K562 (cell line): ENCODE measurements at regions not wholly inside any gene's neighbourhood (a gene's known extent, or its start where the extent isn't known, plus 50 kb on each side); places are given as distances from the start of the nearest gene placed in this dataset.

Experiments
- ATAC-seq: fragments of 200-7000 bp; cut with Tn5 transposase; 3 replicates; pipeline ENCODE4 v1.9.1; 2020; ENCODE audit warnings: moderate library complexity
- BruUV-seq: library from RNA; stranded (reverse); fragments of 400-500 nt; replicated peaks from 2 replicates; lab custom pipeline; 2021; lab: Mats Ljungman, UMichigan
- CTCF ChIA-PET: fragments of 300-600 bp; formaldehyde crosslinking; extraction: SDS; loops from one replicate; lab custom pipeline; 2021; ENCODE audit warnings: low intra/inter-chr PET ratio; lab: Yijun Ruan, JAX
- POLR2A ChIA-PET: fragments of 300-600, 350-650 bp; sonication (Branson Sonifier 250); formaldehyde crosslinking; extraction: SDS; loops from one replicate; lab custom pipeline; 2021; ENCODE audit warnings: antibody characterized with exemption, inconsistent platforms; lab: Yijun Ruan, JAX
- DNase-seq, 4 experiments: peaks; one replicate each; pipeline versions ENCODE4 v3.0.0 to v3.0.0-alpha.2; 2011 to 2018; ENCODE audit warnings: low spot score in 3 of 4, mixed read lengths in 3 of 4; ENCODE audit errors: extremely low read depth in 1 of 4
- FAIRE-seq: peaks from 2 replicates; lab custom pipeline; 2011; peaks lifted over from hg19 to GRCh38; lab: Jason Lieb, UNC
- H2AFZ ChIP-seq: 2 replicates; pipeline ENCODE4 v1.6.0; 2011; ENCODE audit warnings: low read depth, low read length, control low read depth, inconsistent platforms
- H3K27ac ChIP-seq: fragments of 200-600 bp; 3 replicates; pipeline ENCODE4 v1.8.0; 2011; ENCODE audit warnings: low read depth, mild to moderate bottlenecking, control low read depth, inconsistent platforms, low read length, moderate library complexity, mixed read lengths; ENCODE audit errors: extremely low read depth
- H3K27me3 ChIP-seq, 2 experiments: fragments of 300-600 bp in 1 of 2; 2 replicates in 1 of 2; 3 replicates in 1 of 2; pipeline versions ENCODE4 v1.6.0 to v1.8.0; 2011; ENCODE audit warnings: inconsistent platforms in 2 of 2, low read length in 2 of 2, mild to moderate bottlenecking in 1 of 2, mixed read lengths in 1 of 2, moderate library complexity in 1 of 2; ENCODE audit not compliant: control insufficient read depth in 2 of 2, insufficient read depth in 2 of 2
- H3K36me3 ChIP-seq: fragments of 300-600 bp; 3 replicates; pipeline ENCODE4 v1.8.0; 2011; ENCODE audit warnings: mild to moderate bottlenecking, low read length, inconsistent platforms; ENCODE audit not compliant: control insufficient read depth, insufficient read depth
- H3K4me1 ChIP-seq, 2 experiments: fragments of 200-600 bp in 1 of 2; replicated peaks in 1 of 2; 2 replicates in 1 of 2; 3 replicates in 1 of 2; pipeline versions ENCODE4 v1.5.1 to v1.8.0; 2011; ENCODE audit warnings: inconsistent platforms in 2 of 2, low read length in 2 of 2, mild to moderate bottlenecking in 1 of 2, mixed read lengths in 1 of 2, moderate library complexity in 1 of 2; ENCODE audit not compliant: control insufficient read depth in 2 of 2, insufficient read depth in 2 of 2
- H3K4me2 ChIP-seq: 2 replicates; pipeline ENCODE4 v1.6.1; 2011; ENCODE audit warnings: low read length, control low read depth, inconsistent platforms, mixed read lengths; ENCODE audit not compliant: insufficient read depth
- H3K4me3 ChIP-seq: fragments of 200-600 bp; sonication (generic), shearing (Covaris generic); 2 replicates; pipeline ENCODE4 v1.5.1; 2016; ENCODE audit warnings: control low read depth, inconsistent platforms
- H3K79me2 ChIP-seq: fragments of 200-600 bp; 3 replicates; pipeline ENCODE4 v1.8.0; 2011; ENCODE audit warnings: low read length, inconsistent platforms; ENCODE audit not compliant: control insufficient read depth, insufficient read depth
- H3K9ac ChIP-seq, 2 experiments: 2 replicates each; pipeline versions ENCODE4 v1.6.0 to v1.6.1; 2011; ENCODE audit warnings: low read depth in 2 of 2, low read length in 2 of 2, control low read depth in 1 of 2, inconsistent platforms in 1 of 2, mild to moderate bottlenecking in 1 of 2, mixed read lengths in 1 of 2; ENCODE audit not compliant: insufficient read depth in 1 of 2
- H3K9me1 ChIP-seq: one replicate; pipeline ENCODE4 v1.6.0; 2011; ENCODE audit warnings: inconsistent platforms, mild to moderate bottlenecking, low read length, moderate library complexity; ENCODE audit not compliant: control insufficient read depth, insufficient read depth
- H3K9me3 ChIP-seq: replicated peaks from 2 replicates; pipeline ENCODE4 v1.5.1; 2011; ENCODE audit warnings: low read depth, low read length, inconsistent platforms; ENCODE audit not compliant: control insufficient read depth, insufficient read depth
- H4K20me1 ChIP-seq: replicated peaks from 2 replicates; pipeline ENCODE4 v1.6.1; 2011; ENCODE audit warnings: low read length, inconsistent platforms, mixed read lengths; ENCODE audit not compliant: control insufficient read depth, insufficient read depth
- MYBL2 ChIP-seq, 2 experiments: fragments of 450-650 bp in 1 of 2; sonication (generic) in 1 of 2; formaldehyde crosslinking in 1 of 2; IDR thresholded peaks; 2 replicates each; pipeline versions ENCODE4 v1.6.1 to v1.8.1; 2017 to 2022; ENCODE audit warnings: borderline replicate concordance in 1 of 2, inconsistent platforms in 1 of 2, low read depth in 1 of 2, mild to moderate bottlenecking in 1 of 2, missing genetic modification reagents in 1 of 2, moderate library complexity in 1 of 2
- SIN3B ChIP-seq: fragments of 450-650 bp; IDR thresholded peaks from 2 replicates; pipeline ENCODE4 v1.6.1; 2017; ENCODE audit warnings: low read depth, mild to moderate bottlenecking, moderate library complexity
- SIRT6 ChIP-seq: IDR thresholded peaks from one replicate; pipeline ENCODE4 v1.6.1; 2012; ENCODE audit warnings: low read depth, mild to moderate bottlenecking, control low read depth, inconsistent platforms, low read length, moderate library complexity
- SMARCA5 ChIP-seq: fragments of 450-650 bp; IDR thresholded peaks from 2 replicates; pipeline ENCODE4 v1.6.1; 2016
- SRSF7 ChIP-seq: fragments of 200-400 bp; formaldehyde crosslinking; optimal IDR thresholded peaks from 2 replicates; pipeline ENCODE3; 2017; ENCODE audit warnings: mild to moderate bottlenecking, low read depth, low read length
- WGBS: fragments of 100-300 bp; shearing (Covaris generic); methylation state at CpG from one replicate; pipeline ENCODE4 v1.1.6; 2016; ENCODE audit warnings: low coverage, mixed read lengths; ENCODE audit not compliant: insufficient coverage; ENCODE audit errors: missing lambda C conversion rate; 5-methylcytosine and 5-hydroxymethylcytosine counted together
- in situ Hi-C: fragments of 300-500 bp; cut with MboI; formaldehyde crosslinking; loops from 4 replicates; pipeline ENCODE4 v1.15.0; 2018; ENCODE audit warnings: inconsistent platforms, mixed read lengths
- intact Hi-C: fragments of 100-400 bp; cut with micrococcal nuclease; formaldehyde crosslinking; loops from 2 replicates; pipeline ENCODE4 v1.14.2; 2022
- TF ChIP-seq, protein P1 (sequence below): fragments of 450-650 bp; IDR thresholded peaks from 2 replicates; pipeline ENCODE4 v1.7.1; 2018; ENCODE audit warnings: mild to moderate bottlenecking, low read depth; ENCODE audit not compliant: partially characterized antibody

DNA sequence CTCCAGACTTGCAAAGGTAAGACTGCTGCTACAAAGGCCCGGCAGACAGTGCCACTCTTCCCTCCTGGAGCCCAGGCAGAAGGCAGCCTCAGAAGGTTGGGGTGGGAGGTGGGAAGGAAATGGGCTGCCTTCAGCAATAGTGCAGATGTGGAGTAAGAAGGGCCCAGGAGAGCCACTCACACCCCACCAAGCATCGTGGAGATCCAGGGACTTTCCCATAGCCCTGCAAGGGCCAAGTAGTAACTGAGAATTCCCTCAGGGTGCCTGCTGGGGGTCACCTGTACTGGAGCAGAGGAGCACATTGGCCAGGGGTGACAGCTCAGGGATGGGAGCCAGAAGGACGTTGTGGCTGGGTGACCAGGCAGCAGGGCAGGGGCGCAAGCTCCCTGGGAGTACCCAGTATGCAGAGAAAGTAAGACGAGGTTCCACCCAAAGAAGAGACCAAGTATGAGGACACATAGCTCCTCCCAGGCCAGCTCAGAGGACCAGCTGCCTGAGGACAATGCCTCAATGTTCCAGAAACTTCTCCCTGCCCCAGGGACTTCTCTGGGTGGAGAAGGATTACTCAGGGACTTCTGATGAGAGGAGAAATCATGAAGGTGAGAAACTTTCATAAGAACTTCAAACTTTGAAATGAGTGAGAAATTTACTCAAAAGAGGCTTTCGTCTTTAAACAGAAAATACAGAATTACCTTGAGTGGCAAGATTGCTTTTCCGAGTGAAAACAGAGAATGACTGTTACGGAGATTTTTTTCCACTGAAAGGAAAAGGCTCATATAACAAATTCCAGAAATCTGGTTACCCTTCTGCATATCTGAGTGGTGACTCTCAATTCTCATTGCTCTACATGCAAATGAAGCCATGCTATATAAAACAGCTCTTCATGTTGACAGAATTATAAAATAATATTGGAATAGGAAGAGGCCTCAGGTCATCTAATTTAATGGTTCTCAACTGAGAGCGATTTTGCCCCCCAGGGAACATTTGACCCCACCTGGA, 87.9 kb upstream of the TRIO start:
- no TSS peak for BruUV-seq
- under 1% methylated on average over 9 of the region's 9 CpGs for WGBS
- intact Hi-C loops = no loop called here

More for the DNA sequence above, 87.9 kb upstream of the TRIO start:
- ATAC-seq (no peak), FAIRE-seq (no peak), DNase-seq (no peak)
- ChIA-PET POLR2A (interaction anchor here (0.6 kb wide), 1 partner anchor 12 kb away, joined by 3 read pairs; no protein-coding TSS in a partner anchor), CTCF (no interaction called here)
- H2AFZ ChIP-seq = no peak overlapping the region
- H3K27ac ChIP-seq = no peak overlapping the region
- H3K4me2 ChIP-seq = no peak overlapping the region
- no peak overlapping the region for H3K4me3 ChIP-seq
- no peak for TF ChIP-seq SIRT6
- TF ChIP-seq SMARCA5 = no peak
- TF ChIP-seq, protein P1, sequence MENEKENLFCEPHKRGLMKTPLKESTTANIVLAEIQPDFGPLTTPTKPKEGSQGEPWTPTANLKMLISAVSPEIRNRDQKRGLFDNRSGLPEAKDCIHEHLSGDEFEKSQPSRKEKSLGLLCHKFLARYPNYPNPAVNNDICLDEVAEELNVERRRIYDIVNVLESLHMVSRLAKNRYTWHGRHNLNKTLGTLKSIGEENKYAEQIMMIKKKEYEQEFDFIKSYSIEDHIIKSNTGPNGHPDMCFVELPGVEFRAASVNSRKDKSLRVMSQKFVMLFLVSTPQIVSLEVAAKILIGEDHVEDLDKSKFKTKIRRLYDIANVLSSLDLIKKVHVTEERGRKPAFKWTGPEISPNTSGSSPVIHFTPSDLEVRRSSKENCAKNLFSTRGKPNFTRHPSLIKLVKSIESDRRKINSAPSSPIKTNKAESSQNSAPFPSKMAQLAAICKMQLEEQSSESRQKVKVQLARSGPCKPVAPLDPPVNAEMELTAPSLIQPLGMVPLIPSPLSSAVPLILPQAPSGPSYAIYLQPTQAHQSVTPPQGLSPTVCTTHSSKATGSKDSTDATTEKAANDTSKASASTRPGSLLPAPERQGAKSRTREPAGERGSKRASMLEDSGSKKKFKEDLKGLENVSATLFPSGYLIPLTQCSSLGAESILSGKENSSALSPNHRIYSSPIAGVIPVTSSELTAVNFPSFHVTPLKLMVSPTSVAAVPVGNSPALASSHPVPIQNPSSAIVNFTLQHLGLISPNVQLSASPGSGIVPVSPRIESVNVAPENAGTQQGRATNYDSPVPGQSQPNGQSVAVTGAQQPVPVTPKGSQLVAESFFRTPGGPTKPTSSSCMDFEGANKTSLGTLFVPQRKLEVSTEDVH = no peak
- no peak for TF ChIP-seq SRSF7
- no peak for TF ChIP-seq SIN3B
- TF ChIP-seq MYBL2 (IDR thresholded peaks at IDR 0.05; ENCODE audit: low read depth) = no peak
- TF ChIP-seq MYBL2 (CRISPR knock-in tag; IDR thresholded peaks at IDR 0.05; ENCODE audit: borderline replicate concordance) = no peak
- H3K9me1 ChIP-seq = no peaks in the 10 kb centered on the region
- H3K9ac ChIP-seq = no peak overlapping the region
- no peaks in the 10 kb centered on the region for H3K4me1 ChIP-seq
- in situ Hi-C loops = no loop called here
- H3K36me3 ChIP-seq = no peaks in the 10 kb centered on the region
- no peaks in the 10 kb centered on the region; a peak in 1 of 5 replicates for H3K27me3 ChIP-seq
- H3K9me3 ChIP-seq = no peaks in the 10 kb centered on the region
- no peaks in the 10 kb centered on the region for H3K79me2 ChIP-seq
- no peaks in the 10 kb centered on the region for H4K20me1 ChIP-seq
